HG03439 (cell line): ENCODE measurements at regions not wholly inside any gene's neighbourhood (a gene's known extent, or its start where the extent isn't known, plus 50 kb on each side); places are given as distances from the start of the nearest gene placed in this dataset.

Source experiments
- ATAC-seq: cut with Tn5 transposase; IDR thresholded peaks from one replicate; pipeline ENCODE4 v1.9.1; 2021; ENCODE audit warnings: mild to moderate bottlenecking, moderate library complexity; ENCODE audit not compliant: unreplicated experiment

DNA sequence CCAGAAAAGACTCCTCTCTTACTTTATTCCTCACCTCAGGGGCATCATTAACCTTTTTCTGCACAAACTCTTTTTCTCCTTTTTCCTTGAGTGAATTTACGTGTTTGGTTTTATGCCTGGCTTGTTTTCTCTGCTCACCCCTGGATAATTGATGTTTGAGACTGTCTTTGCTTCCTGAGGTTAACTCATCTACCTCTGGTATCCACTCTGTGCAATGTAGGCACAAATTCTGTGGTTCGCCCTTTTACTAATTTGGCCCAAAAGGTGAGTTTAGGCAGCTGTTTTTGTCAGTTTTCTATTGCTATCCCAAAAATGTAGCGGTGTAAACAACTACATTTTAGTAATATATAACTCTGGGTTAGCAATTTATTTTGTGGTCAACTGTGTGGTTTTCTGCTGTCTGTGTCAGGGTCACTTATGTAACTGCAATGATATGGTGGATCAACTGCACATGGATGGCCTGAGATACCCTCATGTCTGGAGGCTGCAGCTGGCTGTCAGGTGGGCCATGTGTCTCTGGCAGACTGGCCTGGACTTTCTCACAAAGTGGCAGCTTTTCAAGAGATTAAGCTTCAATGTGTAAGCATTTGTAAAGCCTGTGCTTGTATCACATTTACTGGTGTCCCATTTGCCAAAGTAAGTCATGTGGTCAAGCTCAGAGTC lies 329.7 kb downstream of the FSIP2 start:
- no peak for ATAC-seq

DNA sequence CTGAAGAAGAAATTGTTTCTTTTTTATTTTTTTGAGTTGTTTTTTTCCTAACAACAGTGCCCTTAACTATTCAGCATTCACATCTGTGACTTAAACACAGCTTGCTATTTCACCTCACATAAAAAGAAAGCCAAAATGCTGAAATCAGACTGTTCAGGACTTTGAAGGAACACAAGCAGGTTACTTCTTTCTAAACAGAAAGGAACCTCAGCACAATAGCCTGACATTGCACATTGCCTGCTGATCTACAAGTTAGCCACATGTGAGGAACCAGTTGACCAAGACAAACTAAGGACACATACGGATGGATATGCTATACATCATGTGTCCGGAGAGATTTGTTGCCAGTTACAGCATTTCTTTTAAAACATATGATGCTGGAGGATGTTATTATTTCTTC lies 331.1 kb downstream of the FSIP2 start:
- no peak for ATAC-seq

DNA sequence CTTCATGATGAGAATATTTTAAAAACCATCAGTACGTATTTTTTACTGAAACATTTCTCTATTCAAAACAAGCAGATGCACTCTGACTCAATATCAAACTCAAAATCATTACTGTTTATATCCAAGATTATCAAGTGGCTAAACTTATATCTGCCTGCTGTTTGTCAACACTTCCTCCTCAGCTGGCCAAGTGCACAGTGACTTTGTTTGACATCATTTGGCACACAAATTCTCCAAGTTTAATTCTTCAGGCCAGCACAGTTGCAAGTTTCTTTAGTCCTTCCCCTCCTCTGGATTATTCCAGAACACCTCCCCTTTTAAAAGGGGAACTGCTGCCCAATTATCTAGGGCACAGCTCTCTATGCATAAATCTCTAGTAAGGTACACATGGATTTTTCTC lies 346.6 kb downstream of the FSIP2 start:
- no peak for ATAC-seq

DNA sequence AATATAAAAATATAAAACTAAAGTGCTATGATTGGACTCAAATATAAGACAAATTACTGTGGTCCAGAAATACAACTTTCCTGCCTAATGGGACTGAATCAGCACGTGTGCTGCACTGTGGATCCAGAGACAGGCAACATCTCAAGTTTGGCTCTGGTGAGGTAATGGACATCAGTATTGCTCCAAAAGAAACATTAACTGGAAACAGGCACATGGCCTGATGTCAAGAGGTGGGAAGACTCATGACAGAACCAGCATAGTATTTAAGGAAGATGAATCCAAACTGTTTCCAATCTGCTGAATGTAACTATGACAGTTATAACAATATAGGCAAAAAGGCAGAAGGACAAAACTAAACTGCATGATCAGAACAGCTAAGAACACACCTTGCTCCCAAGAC lies 354.6 kb downstream of the FSIP2 start:
- no peak for ATAC-seq

DNA sequence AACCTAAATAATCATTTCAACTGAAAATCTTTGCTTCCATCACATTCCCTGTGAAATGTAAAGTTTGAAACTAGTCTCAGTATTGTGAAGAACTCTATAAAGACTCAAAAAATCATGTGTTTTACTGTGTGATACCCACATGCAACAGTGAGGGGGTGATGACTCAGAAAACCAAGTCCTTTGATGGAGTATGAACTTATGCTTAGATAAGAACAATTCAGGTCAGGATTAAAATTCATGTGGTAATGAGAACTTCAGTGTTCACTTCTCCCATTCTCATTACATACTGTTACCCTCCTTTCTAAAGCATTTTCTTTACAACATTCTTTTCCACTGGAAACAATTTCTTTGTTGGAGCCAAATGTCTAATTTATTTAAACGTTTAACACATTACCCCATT lies 360.2 kb downstream of the FSIP2 start:
- no peak for ATAC-seq

DNA sequence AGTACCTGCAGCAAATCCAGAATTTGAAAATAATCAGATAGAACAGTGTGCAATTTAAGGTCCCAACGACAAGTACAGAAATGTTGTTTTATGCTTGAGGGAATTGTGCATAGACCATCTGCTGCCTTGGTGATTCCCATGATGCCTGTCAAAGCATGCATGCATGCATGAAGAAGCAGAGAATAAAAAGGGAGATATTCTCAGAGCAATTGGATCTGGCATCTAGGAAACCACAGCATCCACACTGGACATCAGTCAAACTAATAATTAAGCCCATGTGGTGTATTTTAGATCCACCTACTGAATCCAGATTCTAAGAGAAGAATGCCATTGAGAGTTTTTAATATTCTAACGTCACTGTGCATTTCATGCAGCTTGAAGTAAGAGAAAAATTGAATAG lies 361.2 kb downstream of the FSIP2 start:
- no peak for ATAC-seq

DNA sequence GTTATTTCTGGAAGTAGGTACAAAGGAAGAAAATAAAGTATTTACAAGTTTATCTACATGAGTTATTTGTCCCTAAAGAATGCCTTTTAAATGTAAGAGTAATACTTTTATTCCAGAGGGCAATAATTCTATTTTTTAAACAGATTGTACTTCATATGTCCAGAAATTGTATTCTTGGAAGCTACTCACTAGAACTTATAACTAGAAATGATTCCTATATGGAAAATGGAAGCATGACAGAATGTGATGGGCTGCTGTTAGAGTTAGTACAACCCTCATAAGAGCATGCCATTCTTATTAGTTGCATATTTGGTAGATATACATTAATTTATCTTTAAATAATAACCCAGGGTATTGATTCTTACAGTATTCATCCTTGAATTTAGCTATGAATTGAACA lies 362.0 kb downstream of the FSIP2 start:
- ATAC-seq, result no peak

DNA sequence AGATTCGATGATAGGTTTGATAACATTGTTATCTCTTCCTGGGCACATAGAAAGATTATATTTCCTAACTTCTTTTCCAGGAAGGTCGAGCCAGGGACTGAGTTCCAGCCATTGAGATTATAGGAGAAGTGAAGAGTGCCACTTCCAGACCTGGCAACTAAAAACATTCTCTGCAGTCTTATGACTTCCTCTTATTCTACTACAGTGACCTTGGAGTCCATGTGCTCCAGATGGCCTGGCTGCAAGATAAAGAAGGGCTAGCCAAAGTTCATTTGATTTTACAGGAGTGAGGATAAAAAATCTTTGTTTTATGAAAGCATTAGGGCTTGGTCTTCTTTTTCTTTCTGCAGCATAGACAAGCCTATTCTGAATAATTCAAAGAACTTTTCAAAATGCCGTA lies 363.0 kb downstream of the FSIP2 start:
- no peak for ATAC-seq

DNA sequence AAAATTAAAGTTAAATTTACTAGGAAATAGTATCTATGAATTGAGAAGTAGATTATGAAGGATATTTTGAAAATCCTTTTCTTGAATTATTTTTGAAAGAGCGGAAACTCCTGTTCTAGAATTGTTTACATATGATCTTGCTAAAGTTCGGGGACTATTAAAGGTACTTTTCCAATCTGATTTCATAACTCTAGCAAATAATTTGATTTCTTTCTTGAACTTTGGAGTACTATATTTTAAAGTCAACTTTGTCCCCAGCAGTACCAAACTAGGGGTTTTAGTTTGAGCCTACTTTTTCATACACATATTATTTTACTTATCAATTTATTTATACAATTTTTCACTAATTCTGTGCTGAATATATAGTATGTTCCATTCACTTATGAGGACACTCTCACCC lies 364.7 kb downstream of the FSIP2 start:
- ATAC-seq, result no peak

DNA sequence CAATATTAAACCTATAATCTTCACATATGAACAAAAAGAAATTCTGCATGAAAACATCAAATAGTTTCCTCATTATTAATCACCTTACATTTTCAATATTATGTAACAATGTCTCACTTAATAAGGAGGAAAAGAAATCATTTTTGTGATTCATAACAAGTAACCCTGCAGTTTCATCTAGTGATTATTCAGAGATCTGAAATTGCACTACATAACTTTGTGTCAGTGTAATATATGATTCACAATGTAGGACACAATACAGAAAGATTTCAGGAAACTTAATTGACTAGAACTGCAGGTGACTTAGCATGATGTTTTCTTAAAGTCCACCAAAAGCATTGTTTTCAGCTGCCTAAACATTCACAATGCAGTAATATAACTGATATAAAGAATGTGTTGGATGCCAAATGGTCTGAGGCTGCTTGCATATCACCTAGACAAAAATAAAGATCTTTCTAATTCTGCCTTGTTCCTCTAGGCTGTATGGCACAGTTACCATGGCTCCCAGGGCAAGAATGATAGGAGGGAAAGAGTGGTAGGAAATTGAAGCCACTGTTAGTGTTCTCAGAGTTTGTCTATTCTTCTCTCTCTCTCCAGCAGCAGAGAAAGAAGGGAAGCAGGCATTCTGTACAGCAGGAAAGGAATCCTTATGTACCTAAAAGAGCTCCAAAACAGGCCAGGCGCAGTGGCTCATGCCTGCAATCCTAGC lies 366.6 kb downstream of the FSIP2 start:
- no peak for ATAC-seq

DNA sequence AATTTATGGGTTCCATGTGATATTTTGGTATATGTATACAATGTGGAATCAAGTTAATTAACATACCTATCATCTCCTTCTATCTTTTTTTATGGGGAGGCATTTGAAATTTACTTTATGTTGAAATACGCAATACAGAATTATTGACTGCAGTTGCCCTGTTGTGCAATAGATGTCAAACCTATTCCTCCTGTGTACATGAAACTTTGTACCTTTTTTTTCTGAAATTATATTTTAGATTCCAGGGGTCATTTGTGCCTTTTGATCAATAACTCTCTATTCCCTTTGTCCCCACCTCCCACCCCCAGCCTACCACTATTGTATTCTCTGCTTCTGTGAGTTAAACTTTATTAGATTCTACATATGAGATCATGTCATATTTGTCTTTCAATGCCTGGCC lies 369.9 kb downstream of the FSIP2 start:
- no peak for ATAC-seq

DNA sequence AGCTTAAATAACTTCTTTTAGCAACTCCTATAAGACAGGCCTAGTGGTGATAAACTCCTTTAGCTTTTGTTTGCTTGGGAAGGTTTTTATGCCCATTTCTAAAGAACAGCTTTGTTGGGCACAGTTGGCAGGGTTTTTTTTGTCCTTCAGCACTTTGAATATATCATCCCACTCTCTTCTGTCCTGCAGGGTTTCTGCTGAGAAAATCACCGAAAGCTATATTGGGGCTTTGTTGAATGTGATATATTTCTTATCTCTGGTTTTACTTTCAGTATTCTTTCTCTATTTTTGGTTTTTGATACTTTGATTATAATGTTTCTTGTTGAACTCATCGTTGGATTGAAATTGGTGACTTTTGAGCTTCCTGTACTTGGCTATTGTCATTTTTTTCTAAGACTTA lies 372.8 kb upstream of the ZC3H15 start:
- no peak for ATAC-seq

DNA sequence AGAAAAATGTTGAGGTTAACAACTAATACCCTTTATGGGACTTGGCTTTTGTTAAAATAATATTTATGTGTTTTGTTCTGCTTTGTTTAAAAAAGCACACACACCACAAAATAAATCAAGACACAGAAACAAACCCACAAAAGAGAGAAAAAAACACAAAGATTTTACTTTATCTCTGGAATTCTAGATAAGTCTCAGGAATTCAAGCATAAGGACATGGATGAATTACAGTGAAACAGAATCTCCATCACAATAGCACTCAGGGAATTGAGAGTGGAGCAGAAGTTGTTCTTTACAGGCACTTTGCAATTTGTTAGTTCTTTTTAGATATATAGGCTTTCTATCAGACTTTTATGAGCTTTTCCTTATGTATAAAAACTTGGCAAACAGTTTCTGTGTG lies 360.9 kb upstream of the ZC3H15 start:
- no peak for ATAC-seq

DNA sequence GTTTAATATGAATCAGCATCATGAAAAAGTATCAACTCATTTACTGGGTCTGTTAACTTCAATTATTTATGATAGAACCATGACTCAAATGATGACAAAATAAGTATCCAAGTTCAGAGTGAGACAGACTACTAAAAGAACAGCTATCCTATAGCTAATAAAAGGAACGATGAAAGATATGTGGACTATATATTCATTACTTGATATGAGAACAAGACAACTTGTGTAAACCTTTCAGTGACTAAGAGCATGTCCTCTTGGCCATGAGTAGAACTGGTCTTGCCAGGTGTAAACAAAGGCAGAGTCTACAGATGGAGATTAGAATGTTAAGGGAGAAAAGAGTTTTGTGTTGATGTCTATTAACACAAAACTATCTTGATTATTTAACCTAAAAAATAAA lies 360.4 kb upstream of the ZC3H15 start:
- ATAC-seq, result no peak

DNA sequence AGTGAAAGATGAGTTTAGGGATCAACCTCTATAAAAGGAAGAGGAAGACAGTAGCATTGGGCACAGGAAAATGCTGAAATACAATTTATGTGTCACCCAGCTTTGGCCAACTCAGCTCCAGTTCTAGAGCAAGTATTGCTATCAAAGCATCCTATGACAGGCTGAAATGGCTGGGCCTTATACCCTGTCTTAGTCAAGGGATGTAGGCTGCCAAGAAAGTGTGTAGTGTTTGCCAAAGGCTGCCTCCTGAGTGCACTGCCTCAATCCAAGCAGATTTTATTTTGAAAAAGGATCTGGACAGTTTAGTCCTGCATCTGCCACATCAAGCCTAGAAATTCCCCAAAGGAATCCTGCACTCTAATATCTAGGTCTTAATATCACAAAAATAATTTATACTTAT lies 359.9 kb upstream of the ZC3H15 start:
- no peak for ATAC-seq

DNA sequence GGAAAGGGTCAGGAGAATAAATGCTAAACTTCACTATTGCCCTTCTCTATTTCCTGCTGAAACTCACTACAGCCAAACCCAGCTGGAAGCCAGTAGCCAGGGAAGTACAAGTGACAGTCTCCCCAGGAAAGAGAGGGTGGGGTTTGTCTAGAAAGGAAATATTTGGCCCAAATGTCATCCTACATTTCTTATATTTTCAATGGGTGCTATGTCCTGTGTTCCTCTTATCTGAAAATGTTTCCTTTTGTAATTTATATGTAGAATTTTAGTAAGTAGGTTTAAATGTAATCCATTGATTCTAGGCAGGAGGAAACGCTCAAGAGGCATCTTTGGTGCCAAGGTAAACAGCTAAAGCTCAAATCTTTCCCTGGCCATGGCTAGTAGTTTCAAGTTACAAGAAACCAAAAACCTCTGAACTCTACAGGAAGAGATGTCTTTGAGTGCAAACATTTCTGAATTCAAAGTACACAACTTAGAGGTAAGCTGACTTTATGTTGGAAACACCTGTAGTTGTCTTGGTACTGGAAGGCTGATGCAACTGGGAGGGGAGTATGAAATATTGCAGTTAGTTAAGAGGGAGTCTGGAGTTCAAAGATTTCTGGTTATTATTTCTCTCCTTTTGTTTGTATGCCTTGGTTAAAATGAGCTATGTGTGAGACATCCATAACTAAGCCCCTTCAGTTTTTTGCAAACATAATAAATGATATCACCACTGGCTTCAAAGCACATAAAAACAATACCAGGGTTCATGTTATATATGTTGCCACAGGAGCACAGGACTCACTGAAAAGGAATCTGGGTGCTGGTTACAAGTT lies 356.1 kb upstream of the ZC3H15 start:
- ATAC-seq, result no peak

DNA sequence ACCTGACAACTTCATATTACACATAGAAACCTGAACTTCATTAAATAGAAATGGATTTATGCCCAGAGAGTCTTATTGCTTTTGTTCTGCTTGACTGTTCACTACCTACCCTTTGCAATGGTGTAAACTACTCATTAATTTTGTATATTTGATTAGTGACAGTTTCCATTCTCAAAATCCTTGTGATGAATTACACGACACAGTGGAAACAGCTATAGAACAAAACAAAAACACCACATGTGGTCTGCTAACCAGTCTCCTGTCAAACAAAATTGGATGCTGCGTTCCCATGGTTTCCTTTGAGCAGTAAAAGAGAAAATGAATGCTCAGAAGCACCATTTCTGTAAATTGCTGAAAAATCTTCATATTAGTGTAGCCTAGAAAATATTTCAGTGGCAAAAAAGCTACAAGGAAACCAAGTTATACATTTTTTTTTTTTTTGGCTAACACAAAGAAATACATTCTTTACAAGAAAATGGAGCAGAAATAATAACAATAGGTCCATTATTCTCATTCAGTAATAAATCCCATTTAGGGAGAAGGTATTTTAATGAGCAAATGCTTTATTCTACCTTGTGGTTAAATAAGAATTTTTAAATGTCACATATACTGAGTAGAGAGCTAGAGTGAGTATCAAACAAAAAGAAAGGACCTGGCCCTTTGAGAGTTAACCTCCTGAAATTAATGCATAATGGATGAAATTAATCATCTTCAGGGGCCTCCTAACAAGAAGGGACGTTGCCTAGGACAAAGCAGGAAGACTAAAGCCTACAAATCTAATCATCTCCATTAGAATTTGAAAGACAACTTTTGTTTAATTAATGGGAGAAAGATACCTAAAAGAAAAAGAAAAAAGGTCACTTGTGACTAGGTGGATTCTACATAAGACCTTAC lies 355.1 kb upstream of the ZC3H15 start:
- no peak for ATAC-seq

DNA sequence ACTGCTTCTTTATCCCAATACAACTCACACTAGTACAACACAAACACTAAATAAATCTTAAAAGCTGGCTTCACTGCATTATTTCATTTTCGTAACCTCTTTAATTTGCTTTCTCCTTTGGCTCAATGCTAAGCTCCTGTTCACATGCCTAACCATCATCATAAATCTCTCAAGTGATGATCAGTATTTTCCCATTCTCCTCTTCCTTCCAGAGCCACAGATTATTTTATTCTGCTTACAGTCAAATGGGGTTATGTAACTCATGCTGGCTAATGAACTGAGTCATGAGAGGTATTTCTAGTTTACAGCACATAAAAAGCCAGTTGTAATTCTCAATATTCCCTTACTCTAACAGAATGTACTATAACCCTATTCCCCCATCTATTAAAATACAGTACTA lies 350.4 kb upstream of the ZC3H15 start:
- no peak for ATAC-seq

DNA sequence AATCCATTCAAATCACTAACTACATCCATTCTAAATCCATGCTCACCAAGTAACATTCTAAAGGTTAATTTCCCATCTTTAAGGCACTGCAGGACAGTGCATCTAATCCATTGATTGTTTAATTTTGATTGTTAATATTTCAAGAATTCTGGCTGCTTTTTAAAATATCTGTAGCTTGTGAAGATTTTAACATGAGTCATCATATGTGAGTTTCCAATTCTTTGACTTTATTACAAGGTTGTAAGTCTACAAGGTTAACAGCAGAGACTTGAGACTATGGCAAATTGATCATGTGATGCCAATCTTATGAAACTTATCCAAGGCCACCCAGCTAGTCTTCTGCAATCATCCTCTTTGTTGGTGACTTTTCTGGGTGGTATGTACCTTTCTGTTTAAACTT lies 349.2 kb upstream of the ZC3H15 start:
- no peak for ATAC-seq

DNA sequence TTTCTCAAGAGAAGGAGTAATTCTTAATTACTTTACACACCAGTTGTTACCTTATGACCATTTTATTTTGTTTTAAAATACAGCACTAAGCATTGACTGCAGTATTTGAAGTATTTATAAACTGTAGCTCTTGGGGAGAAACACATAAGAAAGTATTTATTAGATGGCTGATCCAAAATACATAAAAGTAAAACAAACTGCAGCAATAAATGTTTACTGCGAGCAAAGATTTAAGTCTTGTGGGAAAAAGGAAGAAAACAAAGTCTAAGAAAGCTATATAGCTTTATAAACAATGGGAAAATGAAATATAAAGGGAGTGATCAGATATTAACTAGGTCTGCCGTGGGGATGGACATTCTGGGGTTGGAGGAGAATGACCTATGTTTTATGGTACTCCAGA lies 347.2 kb upstream of the ZC3H15 start:
- ATAC-seq, result no peak

DNA sequence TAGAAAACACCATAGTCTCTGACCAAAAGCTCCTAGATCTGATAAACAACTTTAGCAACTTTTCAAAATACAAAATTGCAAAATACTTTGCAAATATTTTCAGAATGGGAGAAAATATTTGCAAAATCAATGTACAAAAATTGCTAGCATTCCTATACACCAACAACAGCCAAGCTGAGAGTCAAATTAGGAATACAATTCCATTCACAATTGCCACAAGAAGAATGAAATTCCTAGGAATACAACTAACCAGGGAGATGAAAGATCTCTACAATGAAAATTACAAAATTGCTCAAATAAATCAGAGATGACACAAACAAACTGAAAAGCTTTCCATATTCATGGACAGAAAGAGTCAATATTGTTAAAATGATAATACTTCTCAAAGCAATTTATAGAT lies 327.0 kb upstream of the ZC3H15 start:
- ATAC-seq, result no peak
